Testis (tissue), 2 donors: ENCODE measurements at regions not wholly inside any gene's neighbourhood (a gene's known extent, or its start where the extent isn't known, plus 50 kb on each side); places are given as distances from the start of the nearest gene placed in this dataset.

ENCODE experiments used
- POLR2A ChIP-seq: fragments of 450-650 bp; IDR thresholded peaks from one replicate; pipeline ENCODE4 v1.6.1; 2017; ENCODE audit warnings: antibody characterized with exemption, mild to moderate bottlenecking, moderate library complexity
- TF ChIP-seq, protein P1 (sequence below), 3 experiments: fragments of 450-650 bp in 2 of 3; fragments of 200-600 bp in 1 of 3; sonication (generic) in 1 of 3; IDR thresholded peaks; one replicate each; pipeline ENCODE4 v1.5.1; 2016 to 2019; ENCODE audit warnings: antibody characterized with exemption in 3 of 3, mild to moderate bottlenecking in 2 of 3, moderate library complexity in 1 of 3

DNA sequence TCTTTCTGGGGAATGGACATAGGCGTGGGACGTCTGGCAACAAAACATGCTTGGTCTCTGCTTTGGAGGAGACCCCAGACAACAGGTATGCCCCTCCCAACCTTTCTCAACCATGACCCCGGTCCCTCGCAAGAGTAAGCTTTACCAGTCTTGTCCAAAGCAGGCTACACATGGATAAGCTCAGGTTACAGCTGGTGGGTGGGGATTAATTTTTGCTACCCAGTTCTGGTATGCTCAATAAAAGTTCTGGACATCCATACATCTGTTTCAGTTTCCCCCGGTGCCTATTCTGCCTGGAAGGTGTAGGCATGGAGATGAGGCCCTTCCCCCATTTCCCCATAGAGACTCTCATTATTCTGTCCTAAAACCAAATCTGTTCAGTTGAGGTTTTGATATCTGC is 54.5 kb upstream of the NOCT start:
- TF ChIP-seq, protein P1, sequence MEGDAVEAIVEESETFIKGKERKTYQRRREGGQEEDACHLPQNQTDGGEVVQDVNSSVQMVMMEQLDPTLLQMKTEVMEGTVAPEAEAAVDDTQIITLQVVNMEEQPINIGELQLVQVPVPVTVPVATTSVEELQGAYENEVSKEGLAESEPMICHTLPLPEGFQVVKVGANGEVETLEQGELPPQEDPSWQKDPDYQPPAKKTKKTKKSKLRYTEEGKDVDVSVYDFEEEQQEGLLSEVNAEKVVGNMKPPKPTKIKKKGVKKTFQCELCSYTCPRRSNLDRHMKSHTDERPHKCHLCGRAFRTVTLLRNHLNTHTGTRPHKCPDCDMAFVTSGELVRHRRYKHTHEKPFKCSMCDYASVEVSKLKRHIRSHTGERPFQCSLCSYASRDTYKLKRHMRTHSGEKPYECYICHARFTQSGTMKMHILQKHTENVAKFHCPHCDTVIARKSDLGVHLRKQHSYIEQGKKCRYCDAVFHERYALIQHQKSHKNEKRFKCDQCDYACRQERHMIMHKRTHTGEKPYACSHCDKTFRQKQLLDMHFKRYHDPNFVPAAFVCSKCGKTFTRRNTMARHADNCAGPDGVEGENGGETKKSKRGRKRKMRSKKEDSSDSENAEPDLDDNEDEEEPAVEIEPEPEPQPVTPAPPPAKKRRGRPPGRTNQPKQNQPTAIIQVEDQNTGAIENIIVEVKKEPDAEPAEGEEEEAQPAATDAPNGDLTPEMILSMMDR (IDR thresholded peaks at IDR 0.05), result no peak
- TF ChIP-seq POLR2A, result no peak
